ENCODE measurements at regions not wholly inside any gene's neighbourhood (a gene's known extent, or its start where the extent isn't known, plus 50 kb on each side); places are given as distances from the start of the nearest gene placed in this dataset.
A peak's percentile ranks its signal among the peaks of the same experiment; 100 is the strongest.

- DNase-seq (ENCODE audit: low read depth in 2 of 2): no peak
Measured at GRCh38 chr5:96340357-96340756, 92.7 kb downstream of the PCSK1 start.

GRCh38 chr5:96339862-96340261, 93.2 kb downstream of the PCSK1 start:
- DNase-seq (ENCODE audit: low read depth in 2 of 2): no peak

- DNase-seq (ENCODE audit: low read depth in 2 of 2): no peak
Measured at GRCh38 chr5:96338624-96339415, 94.2 kb downstream of the PCSK1 start.

GRCh38 chr5:96338091-96338490, 95.0 kb downstream of the PCSK1 start:
- no peak for DNase-seq (ENCODE audit: low read depth in 2 of 2)

- DNase-seq (ENCODE audit: low read depth in 2 of 2): no peak
Measured at GRCh38 chr5:96337048-96337781, 95.8 kb downstream of the PCSK1 start.

- DNase-seq (ENCODE audit: low read depth in 2 of 2): peak; percentile 27 to 36
Measured at GRCh38 chr5:96336351-96336985, 96.6 kb downstream of the PCSK1 start.

GRCh38 chr5:96335873-96336272, 97.2 kb downstream of the PCSK1 start:
- DNase-seq (ENCODE audit: low read depth in 2 of 2): no peak

- no peak for DNase-seq (ENCODE audit: low read depth in 2 of 2)
Measured at GRCh38 chr5:96333391-96333790, 99.7 kb downstream of the PCSK1 start.

- DNase-seq (ENCODE audit: low read depth in 2 of 2): no peak
Measured at GRCh38 chr5:96332535-96333366, 100.3 kb downstream of the PCSK1 start.

GRCh38 chr5:96331681-96332361, 101.2 kb downstream of the PCSK1 start:
- no peak for DNase-seq (ENCODE audit: low read depth in 2 of 2)

GRCh38 chr5:96331210-96331609, 101.8 kb downstream of the PCSK1 start:
- DNase-seq (ENCODE audit: low read depth in 2 of 2): no peak

- DNase-seq (ENCODE audit: low read depth in 2 of 2): no peak
Measured at GRCh38 chr5:96330530-96331140, 102.4 kb downstream of the PCSK1 start.

GRCh38 chr5:96329886-96330529, 103.0 kb downstream of the PCSK1 start:
- DNase-seq (ENCODE audit: low read depth in 2 of 2): no peak

- no peak for DNase-seq (ENCODE audit: low read depth in 2 of 2)
Measured at GRCh38 chr5:96329289-96329688, 103.8 kb downstream of the PCSK1 start.

GRCh38 chr5:96327722-96328121, 105.3 kb downstream of the PCSK1 start:
- DNase-seq (ENCODE audit: low read depth in 2 of 2): no peak

- DNase-seq (ENCODE audit: low read depth in 2 of 2): no peak
Measured at GRCh38 chr5:96326902-96327301, 106.1 kb downstream of the PCSK1 start.

GRCh38 chr5:96324708-96325107, 108.3 kb downstream of the PCSK1 start:
- DNase-seq (ENCODE audit: low read depth in 2 of 2): no peak

- no peak for DNase-seq (ENCODE audit: low read depth in 2 of 2)
Measured at GRCh38 chr5:96322865-96323264, 110.2 kb downstream of the PCSK1 start.

- no peak for DNase-seq (ENCODE audit: low read depth in 2 of 2)
Measured at GRCh38 chr5:96322217-96322616, 110.8 kb downstream of the PCSK1 start.

GRCh38 chr5:96321345-96321744, 111.7 kb downstream of the PCSK1 start:
- no peak for DNase-seq (ENCODE audit: low read depth in 2 of 2)

All from activated CD8-positive, alpha-beta memory T cell treated with anti-CD3 and anti-CD28 coated beads for 4 hours (primary cell).